ENCODE measurements at regions not wholly inside any gene's neighbourhood (a gene's known extent, or its start where the extent isn't known, plus 50 kb on each side); places are given as distances from the start of the nearest gene placed in this dataset.

- no peak for TF ChIP-seq EZH2 (IDR thresholded peaks at IDR 0.05)
- peak; percentile 29; the same call in 1 of the 2 replicates for TF ChIP-seq POLR2AphosphoS5 (IDR thresholded peaks at IDR 0.05; ENCODE audit: borderline replicate concordance, low read depth, low read length)
- TF ChIP-seq FOXP2 (optimal IDR thresholded peaks at IDR 0.05; ENCODE audit: control extremely low read depth, extremely low read length, insufficient read depth), result no peak
These were observed 102.7 kb downstream of the NR4A2 start for GRCh38 chr2:156229724-156230362.
